Fibroblast of the aortic adventitia (primary cell): ENCODE measurements at regions not wholly inside any gene's neighbourhood (a gene's known extent, or its start where the extent isn't known, plus 50 kb on each side); places are given as distances from the start of the nearest gene placed in this dataset.

Source experiments
- DNase-seq: peaks from one replicate; pipeline ENCODE4 v3.0.0-alpha.2; 2010; ENCODE audit warnings: low read depth
- H3K4me3 ChIP-seq: 2 replicates; pipeline ENCODE4 v1.5.1; 2011; ENCODE audit warnings: low read depth, mild to moderate bottlenecking, control low read depth, low read length, moderate library complexity
- TF ChIP-seq, protein P1 (sequence below): IDR thresholded peaks from 2 replicates; pipeline ENCODE4 v1.5.1; 2011; ENCODE audit warnings: mild to moderate bottlenecking, low read length, control low read depth, inconsistent platforms; ENCODE audit not compliant: insufficient read depth

DNA sequence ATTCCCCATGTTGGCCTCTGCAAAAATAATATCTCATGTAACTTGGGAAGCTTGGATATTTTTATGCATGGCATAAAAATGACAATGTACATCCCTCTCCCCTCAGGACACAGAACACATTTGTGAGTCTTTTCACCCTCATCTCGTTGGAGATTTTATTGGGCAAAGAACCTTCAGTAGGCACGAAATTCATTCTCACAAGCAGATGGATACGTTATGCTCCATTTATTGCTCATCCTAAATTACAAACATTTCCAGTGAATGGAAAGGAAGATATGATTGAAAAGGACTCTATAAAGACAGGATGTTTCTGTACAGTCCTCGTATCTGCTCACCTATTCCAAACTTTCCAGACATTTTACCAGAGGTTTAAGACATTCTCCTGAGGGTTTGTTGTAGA lies 1175.8 kb downstream of the UQCRFS1 start:
- TF ChIP-seq, protein P1, sequence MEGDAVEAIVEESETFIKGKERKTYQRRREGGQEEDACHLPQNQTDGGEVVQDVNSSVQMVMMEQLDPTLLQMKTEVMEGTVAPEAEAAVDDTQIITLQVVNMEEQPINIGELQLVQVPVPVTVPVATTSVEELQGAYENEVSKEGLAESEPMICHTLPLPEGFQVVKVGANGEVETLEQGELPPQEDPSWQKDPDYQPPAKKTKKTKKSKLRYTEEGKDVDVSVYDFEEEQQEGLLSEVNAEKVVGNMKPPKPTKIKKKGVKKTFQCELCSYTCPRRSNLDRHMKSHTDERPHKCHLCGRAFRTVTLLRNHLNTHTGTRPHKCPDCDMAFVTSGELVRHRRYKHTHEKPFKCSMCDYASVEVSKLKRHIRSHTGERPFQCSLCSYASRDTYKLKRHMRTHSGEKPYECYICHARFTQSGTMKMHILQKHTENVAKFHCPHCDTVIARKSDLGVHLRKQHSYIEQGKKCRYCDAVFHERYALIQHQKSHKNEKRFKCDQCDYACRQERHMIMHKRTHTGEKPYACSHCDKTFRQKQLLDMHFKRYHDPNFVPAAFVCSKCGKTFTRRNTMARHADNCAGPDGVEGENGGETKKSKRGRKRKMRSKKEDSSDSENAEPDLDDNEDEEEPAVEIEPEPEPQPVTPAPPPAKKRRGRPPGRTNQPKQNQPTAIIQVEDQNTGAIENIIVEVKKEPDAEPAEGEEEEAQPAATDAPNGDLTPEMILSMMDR: no peak
- H3K4me3 ChIP-seq: no peak overlapping the region
- DNase-seq: no peak

DNA sequence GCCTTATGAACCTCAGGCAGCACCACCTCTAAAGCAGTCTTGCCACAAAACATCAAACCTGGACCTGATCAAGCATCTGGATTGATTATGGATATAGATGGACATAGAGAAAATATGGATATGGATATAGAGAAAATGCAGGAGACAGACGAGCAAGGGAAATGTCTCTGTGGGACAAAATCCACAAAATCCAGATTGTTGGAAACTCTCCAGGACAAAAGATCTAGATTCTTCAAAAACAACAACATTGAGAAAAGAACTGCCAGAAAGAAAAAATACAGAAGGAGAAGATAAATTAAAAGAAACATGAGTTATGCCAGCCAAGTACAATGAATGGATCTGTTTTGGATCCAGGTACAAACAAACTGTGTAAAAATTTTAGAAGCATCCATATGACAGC lies 1176.5 kb downstream of the UQCRFS1 start:
- TF ChIP-seq, protein P1: no peak
- no peak for DNase-seq
- no peak overlapping the region for H3K4me3 ChIP-seq

DNA sequence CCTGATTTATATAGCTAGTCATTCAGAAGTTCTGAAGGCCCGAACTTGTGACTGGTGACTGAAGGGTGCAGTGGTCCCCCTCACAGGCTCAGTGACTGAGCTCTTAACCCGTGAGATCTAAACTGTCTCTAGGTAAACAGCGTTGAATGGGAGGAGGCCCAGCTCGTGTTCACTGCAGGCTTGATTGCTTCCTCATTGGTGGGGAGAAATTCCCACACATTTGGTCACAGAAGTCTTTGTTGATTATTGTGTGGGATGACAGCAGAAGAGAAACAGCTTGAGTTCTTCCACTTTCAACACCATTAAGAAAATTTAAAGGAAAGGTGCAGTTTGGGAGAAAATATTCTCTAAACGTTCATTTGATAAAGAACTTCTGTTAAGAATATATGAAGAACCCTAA lies 1178.0 kb downstream of the UQCRFS1 start:
- no peak for DNase-seq
- no peak overlapping the region for H3K4me3 ChIP-seq
- TF ChIP-seq, protein P1: no peak

DNA sequence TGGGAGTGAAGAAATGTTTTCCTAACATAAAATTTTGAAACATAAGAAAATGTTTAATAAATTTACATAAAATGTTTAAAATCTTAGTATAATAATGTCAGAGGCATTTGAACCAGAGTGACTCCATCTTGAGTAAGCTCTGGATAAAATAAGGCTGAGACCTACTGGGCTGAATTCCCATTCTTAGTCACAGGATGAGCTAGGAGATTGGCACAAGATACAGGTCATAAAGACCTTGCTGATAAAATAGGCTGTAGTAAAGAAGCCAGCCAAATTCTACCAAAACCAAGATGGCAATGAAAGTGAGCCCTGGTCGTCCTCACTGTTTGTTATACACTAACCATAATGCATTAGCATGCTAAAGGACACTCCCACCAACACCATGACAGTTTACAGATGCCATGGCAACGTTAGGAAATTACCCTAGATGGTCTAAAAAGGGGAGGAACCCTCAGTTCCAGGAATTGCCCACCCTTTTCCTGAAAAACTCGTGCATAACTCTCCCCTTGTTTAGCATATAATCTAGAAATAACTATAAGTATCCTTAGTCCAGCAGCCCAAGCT lies 1184.0 kb downstream of the UQCRFS1 start:
- TF ChIP-seq, protein P1: no peak
- no peak for DNase-seq
- no peak overlapping the region for H3K4me3 ChIP-seq

DNA sequence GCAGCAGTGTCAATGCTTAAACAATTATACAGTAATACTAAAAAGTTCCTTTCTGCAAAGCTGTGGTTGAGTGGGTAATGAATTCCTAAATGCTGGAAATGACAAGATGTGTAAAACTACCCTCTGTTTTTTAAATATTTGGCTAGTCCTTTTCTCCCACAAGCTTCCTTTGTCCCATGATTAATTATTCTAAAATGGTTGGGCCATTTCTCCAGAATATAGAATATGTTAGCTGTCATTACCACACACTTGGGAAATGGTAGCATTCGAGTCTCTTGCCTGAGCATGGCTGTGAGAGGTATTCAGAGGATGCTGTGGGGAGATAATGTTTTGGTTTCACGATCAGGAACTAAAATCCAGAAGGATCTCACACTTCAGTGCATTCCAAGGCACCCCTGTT lies 1185.8 kb downstream of the UQCRFS1 start:
- TF ChIP-seq, protein P1: no peak
- DNase-seq: no peak
- no peak overlapping the region for H3K4me3 ChIP-seq

DNA sequence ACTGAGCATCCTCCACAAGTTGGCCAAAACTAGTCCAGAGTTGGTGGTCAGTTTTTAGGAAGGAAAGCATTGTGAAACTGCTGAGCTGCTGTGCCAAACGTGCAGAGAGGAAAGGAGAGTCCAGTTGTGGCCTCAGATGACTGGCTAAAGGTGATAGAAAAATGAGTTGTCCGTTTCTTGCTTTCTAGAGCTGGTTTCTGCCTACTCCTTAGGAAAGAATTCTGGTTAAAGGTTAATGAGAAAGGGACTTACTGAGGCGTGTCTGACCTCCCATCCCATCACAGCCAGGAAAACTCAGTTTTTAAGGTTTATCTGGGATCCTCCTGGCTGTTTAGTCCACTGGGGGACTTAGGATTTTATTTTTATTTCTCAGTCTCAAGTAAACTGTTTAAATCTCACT lies 1186.3 kb downstream of the UQCRFS1 start:
- H3K4me3 ChIP-seq: no peak overlapping the region
- TF ChIP-seq, protein P1: no peak
- no peak for DNase-seq

DNA sequence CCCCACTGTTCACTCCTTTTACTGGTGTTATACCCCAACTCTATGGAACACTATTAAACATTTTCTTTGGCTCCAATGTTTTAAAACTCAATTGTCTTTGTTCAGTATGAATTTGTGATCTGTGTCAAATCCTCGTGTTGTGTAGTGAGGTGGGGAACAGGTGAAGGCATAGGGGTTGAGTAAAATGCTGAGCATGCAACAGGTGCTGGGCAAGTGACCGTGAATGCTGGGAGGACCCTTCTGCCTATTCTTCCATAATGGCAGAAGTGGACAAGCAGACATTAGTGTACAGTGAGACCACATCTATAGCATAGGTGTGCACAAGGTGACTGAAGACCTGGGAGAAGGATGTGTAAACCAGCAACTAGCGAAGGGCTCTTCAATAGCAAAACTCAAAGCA lies 1188.0 kb downstream of the UQCRFS1 start:
- no peak overlapping the region for H3K4me3 ChIP-seq
- no peak for DNase-seq
- TF ChIP-seq, protein P1: no peak
